ENCODE measurements at regions not wholly inside any gene's neighbourhood (a gene's known extent, or its start where the extent isn't known, plus 50 kb on each side); places are given as distances from the start of the nearest gene placed in this dataset.
A peak's percentile ranks its signal among the peaks of the same experiment; 100 is the strongest.
"Not testable (repeated sequence)": the region's sequence is repeated elsewhere in the genome, so short reads cannot be mapped to it uniquely, and the experiment has no call there.

DNA sequence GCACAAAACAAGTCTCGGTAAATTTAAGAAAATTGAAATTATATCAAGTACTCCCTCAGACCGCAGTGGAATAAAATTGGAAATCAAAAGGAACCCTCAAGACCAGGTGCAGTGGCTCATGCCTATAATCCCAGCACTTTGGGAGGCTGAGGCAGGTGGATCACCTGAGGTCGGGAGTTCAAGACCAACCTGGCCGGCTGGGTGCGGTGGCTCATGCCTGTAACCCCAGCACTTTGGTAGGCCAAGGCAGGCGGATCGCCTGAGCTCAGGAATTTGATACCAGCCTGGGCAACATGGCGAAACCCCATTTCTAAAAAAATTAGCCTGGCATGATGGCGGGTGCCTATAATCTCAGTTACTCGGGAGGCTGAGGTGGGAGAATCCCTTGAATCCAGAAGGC is 135.7 kb upstream of the RAG2 start:
- DNase-seq (ENCODE audit: low spot score), result not testable (repeated sequence)

DNA sequence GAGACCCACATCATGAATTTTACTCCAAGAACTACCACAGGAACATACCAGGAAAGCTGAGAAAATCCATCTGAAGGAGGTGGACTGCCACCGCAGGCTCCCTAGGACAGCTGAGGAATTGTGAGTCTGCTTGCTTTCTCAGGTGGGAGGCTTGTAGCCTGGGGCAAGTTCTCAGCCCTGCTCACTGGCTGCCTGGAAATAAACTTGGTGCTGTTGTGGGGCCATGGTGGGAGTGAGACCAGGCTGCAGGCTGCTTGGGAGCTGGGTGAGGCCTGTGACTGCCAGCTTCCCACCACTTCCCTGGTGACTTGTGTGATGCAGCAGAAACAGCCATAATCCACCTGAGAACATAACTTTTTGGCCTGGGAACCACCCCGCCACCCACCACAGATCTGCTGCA is 132.7 kb upstream of the RAG2 start:
- no peak for DNase-seq (ENCODE audit: low spot score)

DNA sequence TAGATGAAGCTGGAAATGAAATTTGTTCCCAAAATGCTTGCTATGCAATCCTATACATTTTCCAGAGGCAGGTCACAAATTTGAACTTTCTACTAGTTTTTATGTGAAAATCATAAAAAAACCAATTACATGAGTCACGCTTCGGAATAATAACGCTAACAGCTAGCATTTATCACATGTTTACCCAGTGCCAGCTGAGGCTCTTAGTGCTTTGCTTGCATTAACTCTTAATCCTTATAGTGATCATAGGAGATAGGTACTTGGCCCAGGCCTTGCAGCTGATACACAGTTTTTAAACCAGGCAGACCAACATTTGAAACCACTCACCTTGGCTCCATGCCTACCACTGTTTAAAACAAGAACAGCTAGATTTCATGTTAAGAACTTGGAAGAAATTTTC is 131.8 kb upstream of the RAG2 start:
- DNase-seq (ENCODE audit: low spot score), result no peak

DNA sequence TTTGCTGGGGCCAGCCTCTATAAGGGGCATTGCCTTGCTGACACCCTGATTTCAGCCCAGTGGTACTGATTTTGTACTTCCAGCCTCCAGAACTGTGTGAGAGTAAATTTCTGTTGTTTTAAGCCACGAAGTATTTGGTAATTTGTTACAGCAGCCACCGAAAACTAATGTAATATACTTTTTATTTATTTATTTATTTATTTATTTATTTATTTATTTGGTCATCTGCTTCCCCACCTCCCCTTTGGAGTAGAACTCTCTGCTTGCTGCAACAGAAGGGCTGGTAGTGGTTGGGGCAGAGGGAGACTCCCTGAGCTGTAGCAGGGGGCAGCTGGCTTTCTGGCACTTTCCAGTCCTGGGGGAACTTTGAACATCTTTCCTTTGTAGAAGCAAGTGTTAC is 128.4 kb upstream of the RAG2 start:
- DNase-seq (ENCODE audit: low spot score), result no peak

DNA sequence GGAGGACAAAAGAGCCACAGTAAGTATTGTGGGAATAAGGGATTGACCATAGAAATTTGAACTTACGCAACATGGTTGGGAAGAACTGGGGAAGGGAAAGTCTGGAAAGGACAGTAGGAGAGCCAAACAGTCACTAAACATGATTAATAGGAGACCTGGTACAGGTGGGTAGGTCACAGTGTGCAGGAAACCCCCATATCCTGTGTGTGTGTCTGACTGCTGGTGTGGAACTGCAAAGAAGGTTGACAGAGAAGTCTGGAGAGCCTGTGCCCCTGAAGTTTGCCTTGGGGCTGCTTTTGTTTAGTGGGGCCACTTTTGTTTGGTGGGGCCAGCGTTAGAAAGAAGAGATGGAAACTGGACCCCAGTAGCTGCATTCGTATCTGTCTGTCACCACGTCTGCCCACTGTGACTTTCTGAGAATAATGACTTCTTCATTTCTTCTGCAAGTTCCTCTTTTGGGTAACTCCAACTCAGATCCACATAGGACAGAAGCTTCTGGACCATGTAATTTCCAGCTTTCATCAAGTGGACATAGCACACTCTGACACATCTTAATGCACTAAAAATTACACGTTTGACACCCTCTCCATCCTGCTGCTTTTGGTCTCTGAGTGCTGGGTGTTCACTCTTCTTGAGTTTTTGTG is 126.8 kb upstream of the RAG2 start:
- DNase-seq (ENCODE audit: low spot score), result no peak

DNA sequence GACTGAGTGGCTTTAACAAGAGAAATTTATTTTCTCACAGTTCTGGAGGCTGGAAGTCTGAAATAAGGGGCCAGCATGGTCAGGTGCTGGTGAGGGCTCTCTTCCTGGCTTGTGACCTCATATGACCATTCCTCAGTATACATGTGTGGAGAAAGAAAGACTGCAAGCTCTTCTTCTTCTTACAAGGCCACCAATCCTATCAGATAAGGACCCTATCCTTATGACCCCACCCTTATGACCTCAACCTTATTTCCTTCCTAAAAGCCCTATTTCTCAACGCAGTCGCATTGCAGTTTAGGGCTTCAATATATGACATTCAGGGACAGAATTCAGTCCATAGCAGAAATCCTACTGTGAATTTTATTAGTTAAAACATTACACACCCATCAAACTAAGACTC is 124.4 kb upstream of the RAG2 start:
- DNase-seq (ENCODE audit: low spot score), result no peak

DNA sequence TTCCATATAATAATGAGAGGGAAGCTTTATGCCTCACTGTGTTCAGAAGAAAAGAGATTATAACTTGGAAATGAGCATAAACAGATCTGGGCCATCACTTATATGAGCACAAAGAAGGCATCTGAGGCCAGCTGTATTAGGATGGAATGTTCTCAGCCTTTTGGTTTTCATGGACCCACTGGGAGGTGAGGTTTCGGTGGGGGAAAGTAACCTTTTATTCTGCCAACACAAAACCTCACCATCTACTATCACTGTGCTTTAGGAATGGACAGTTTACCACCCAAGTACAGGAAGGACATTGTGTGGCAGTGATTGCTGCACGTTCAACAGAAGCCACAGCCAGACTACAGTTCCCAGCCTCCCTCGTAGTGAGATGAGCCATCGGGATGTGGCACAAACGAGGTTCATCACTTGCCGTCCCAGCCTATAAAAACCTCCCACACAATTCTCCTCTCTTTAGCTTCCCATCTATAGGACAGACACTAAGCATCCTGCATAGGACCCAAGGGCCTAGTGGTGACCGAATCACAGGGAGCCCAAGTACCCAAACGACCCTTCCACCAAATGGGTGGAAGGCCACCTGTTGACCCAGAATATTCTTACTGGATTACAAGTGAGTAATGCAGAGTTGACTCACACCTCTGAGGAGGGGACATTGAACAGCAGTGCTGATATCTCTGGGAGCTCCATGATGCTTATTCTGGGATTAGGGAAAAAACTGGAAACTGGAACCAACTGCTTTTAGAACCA is 121.5 kb upstream of the RAG2 start:
- no peak for DNase-seq (ENCODE audit: low spot score)

DNA sequence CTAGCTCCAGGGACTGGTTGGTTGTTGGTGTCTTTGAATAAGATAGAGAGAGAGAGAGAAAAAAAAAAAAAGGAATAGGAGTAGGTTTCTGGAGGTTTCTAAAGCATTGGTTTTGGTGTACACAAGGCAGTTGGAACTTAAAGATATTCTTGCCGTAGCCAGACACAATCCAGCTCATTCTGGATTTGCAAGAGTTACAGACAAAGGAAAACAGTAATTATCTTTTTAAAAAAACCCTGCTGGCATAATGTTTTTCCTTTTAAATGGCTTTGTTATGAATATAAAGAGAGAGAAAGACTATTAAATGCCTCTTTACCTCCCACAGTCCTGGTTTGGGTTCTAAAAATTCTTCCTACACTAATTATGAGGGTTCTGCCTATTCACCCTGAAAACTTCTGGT is 120.4 kb upstream of the RAG2 start:
- DNase-seq (ENCODE audit: low spot score), result no peak

DNA sequence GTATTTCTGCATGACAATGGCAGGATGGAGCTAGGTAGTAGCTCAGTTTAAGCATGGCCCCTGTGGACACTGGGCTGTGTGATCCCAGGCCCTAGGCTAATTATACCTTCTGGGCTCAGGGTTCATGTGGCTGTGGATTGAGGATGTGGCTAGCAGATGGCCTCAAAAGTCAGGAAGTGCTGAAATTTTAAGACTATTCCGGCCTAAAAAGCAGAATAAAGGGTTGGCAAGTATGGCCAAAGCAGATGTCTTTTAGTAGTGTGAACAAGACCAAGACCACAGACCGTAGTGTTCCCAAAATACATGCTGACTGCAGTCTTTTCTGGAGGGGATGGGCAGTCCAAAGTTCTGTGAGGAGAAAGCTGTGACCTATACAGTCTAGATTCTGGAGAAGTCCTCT is 115.7 kb upstream of the RAG2 start:
- DNase-seq (ENCODE audit: low spot score), result peak; percentile 15

DNA sequence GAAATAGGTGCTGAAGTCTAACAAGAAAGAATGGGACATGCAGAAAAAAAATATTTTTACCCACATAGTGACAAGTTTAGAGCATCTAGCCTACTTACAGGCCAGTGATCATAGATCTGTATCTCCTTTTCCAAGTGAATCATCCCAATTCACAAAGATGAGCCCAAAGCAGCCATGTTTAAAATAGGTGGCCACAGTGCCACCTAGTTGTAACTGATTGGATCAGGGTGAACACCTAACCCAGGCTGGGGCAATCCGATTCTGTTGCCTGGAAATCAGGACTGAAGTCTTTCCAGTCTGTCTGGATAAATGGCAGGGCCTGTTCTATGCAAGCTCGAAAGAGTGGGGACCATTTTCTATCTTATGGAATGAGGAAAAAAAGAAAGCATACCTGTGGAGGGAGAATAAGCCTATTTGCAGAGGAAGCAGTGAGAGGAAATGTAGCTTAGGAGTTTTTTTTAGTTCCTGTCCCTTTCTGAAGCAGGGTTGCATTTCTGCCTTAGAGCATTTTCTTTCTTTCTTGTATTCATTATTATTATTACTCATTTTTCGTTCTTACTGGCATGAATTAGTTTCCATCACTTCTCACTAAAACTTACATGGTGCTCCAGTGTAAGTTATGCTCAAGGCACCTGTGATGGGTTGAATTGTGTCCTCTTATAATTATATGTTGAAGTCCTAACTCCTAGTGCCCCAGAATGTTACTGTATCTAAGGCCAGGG is 113.2 kb upstream of the RAG2 start:
- no peak for DNase-seq (ENCODE audit: low spot score)

Measured in mucosa of gallbladder (tissue), 1 donor.